GM10266 (cell line): ENCODE measurements at regions not wholly inside any gene's neighbourhood (a gene's known extent, or its start where the extent isn't known, plus 50 kb on each side); places are given as distances from the start of the nearest gene placed in this dataset.
"Not testable (repeated sequence)": the region's sequence is repeated elsewhere in the genome, so short reads cannot be mapped to it uniquely, and the experiment has no call there.

Experiments
- DNase-seq: peaks from one replicate; pipeline ENCODE4 v3.0.0; 2012; ENCODE audit errors: extremely low spot score
- TF ChIP-seq, protein P1 (sequence below): IDR thresholded peaks from 2 replicates; pipeline ENCODE4 v1.5.1; 2012; ENCODE audit warnings: mild to moderate bottlenecking, low read depth; ENCODE audit not compliant: control insufficient read depth, insufficient read depth; ENCODE audit errors: missing control alignments

DNA sequence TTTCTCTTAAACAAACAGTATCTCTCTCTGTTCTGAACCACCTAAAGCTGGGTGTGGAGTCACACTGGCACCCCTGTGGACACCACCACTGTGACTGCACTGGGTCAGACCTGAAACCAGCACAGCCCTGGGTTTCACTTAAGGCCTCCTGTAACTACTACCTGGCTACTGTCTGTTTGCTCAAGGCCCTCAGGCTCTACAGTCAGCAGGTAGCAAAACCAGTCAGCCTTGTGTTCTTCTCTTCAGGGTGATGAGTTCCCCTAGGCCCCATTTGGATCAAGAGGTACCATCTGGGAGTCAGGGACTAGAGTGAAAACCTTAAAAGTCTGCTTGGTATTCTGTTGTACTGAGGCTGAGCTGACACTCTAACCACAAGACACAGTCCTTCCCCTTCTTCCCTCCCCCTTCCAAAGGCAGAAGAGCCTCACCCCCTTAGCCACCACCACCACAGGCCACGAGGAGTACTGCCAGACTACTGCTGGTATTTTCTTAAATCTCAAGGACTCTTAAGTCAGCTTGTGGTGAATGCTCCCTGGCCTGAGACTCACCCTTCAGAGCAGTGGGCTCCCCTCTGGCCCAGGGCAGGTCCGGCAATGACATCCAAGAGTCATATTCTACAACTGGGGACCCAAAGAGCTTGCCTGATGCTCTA, 153.2 kb upstream of the MON1B start:
- TF ChIP-seq, protein P1, sequence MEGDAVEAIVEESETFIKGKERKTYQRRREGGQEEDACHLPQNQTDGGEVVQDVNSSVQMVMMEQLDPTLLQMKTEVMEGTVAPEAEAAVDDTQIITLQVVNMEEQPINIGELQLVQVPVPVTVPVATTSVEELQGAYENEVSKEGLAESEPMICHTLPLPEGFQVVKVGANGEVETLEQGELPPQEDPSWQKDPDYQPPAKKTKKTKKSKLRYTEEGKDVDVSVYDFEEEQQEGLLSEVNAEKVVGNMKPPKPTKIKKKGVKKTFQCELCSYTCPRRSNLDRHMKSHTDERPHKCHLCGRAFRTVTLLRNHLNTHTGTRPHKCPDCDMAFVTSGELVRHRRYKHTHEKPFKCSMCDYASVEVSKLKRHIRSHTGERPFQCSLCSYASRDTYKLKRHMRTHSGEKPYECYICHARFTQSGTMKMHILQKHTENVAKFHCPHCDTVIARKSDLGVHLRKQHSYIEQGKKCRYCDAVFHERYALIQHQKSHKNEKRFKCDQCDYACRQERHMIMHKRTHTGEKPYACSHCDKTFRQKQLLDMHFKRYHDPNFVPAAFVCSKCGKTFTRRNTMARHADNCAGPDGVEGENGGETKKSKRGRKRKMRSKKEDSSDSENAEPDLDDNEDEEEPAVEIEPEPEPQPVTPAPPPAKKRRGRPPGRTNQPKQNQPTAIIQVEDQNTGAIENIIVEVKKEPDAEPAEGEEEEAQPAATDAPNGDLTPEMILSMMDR, result no peak
- no peak for DNase-seq

DNA sequence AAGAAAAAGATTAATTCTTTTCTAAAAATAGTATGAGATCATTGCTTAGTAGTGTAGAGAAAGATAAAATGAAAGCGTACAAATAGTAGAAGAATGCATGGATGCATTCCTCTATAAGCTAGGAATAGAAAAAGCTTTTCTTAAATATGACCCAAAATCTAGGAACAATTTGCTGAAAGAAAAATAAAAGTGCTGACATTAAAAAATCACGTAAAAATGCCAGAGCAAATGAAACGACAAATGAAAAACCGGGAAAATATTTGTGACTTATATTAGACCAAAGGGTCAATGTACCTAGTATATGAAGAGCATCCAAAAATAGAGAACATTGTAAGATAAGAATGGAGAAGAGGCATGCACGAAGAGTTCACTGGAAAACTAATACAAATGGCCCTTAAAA, 149.5 kb upstream of the MON1B start:
- TF ChIP-seq, protein P1, result no peak
- no peak for DNase-seq

DNA sequence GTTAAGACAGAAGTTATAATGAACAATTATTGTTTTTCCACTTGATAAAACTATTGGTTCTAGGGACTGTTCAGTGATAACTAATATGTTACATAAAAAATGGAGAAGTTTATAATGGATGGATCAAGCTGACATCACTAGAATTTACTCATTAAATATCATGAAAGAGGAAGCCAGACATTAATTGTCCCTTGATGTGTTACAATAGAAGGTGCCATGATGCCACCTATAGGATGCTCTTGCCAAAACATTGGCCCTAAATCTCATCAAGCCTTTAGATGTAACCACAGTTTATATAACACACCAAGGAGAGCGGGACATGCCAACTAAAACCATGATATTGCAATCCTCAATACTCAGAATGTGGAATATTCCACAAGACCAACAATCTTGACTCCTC, 147.9 kb upstream of the MON1B start:
- DNase-seq, result no peak
- TF ChIP-seq, protein P1, result peak; percentile 10

DNA sequence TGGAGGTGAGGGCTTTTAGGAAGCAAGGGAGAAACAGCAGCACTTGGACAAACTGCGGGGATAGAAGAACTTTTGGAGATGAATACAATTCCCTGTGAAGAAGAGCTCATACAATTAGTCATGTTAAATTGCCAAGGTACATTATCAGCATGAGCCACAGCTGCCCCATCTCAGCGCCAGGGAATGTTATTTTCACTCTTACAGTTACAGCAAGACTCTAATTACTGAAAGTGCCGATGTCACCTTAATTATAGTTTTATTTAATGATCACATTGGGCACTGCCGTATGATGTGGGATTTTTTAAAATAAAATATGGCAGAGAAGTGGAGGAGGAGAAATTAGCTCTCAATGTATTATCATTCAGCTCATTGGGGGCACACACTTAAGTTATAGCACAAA, 144.8 kb upstream of the MON1B start:
- DNase-seq, result no peak
- TF ChIP-seq, protein P1, result no peak

DNA sequence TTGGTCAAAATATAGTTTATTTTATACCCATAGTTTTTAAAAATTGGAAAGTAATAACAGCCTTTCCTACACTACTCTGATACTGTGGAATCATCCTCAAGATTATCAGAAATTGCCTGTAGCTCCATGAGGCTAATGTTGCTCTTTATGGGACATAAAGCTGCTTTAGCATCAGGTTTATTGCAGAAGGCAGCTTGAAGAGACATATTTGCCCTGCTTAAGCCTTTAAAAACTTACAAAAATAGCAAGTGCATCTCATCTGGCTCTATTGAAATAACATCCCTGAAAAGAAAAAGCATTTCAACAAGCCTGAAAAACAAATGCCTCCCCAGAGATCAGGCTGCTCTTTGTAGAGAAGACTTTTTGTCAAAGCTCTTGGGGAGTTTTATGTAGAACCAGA, 142.9 kb upstream of the MON1B start:
- DNase-seq, result no peak
- TF ChIP-seq, protein P1, result no peak

DNA sequence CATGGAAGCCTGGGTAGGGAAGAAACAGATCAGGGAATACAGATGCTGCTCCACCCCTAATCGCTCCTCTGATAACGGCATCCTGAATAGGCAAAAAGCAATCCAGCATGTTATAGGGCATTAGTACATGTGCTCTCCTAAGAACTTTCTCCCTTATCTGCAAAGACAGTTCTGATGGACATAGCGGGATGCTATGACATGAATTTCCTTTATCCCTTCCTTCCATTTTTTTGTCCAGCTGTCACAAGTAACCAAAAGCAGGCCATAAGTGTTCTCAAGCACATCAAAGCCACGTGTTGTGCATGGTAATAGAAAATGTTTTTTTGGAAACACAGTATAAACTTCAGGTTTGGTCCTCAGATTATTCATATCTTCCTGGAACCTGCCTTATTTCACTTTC, 141.4 kb upstream of the MON1B start:
- no peak for DNase-seq
- TF ChIP-seq, protein P1, result no peak

DNA sequence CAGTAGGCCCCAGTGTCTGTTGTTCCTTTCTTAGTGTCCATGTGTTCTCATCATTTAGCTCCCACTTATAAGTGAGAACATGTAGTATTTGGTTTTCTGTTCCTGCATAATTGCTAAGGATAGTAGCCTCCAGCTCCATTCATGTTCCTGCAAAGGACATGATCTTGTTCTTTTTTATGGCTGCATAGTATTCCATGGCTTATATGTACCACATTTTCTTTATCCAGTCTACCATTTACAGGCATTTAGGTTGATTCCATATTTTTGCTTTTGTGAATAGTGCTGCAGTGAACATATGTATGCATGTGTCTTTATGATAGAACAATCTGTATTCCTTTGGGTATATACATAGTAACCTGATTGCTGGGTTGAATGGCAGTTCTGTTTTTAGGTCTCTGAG, 134.4 kb upstream of the MON1B start:
- DNase-seq, result not testable (repeated sequence)

DNA sequence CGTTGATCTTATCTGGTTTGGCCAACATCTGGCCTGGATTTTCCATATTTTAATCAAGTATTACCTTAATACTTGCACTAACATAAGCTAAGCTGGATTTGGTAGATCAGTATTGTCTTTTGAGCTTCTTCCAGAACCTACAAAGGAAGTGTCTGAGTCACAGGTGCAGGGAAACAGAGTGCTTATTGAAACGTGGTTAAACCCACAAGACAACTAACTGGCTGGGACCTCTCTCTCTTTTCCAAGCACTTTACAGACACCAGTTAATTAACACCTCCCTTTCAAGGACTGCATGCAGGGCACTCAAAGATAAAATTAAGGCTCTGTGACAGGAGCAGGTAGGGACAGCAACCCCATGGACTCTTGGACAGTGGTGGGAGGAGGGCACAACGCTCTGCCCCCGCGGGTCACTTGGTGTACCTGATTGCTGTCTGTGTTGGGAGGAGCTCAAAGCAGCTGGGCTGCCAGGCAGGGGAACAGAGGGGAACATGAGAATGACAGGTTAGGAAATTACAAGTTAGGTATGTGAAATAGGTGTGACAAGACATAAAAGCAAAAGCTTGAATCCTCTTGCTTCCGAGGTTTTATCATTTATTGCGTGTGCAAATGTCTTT, 133.7 kb upstream of the MON1B start:
- DNase-seq, result no peak
- TF ChIP-seq, protein P1, result no peak
